K562 (cell line): ENCODE measurements at regions not wholly inside any gene's neighbourhood (a gene's known extent, or its start where the extent isn't known, plus 50 kb on each side); places are given as distances from the start of the nearest gene placed in this dataset.

ENCODE experiments used
- BRCA1 ChIP-seq, 2 experiments: fragments of 450-650 bp in 1 of 2; sonication (generic) in 1 of 2; formaldehyde crosslinking in 1 of 2; IDR thresholded peaks; 2 replicates each; pipeline versions ENCODE4 v1.5.0 to v1.6.1; 2017 to 2020; ENCODE audit warnings: mild to moderate bottlenecking in 1 of 2, missing genetic modification reagents in 1 of 2
- MTF1 ChIP-seq: fragments of 250-450 bp; sonication (Bioruptor Pico); IDR thresholded peaks from 2 replicates; pipeline ENCODE4 v1.9.0; 2021; ENCODE audit warnings: moderate library complexity, mild to moderate bottlenecking, inconsistent platforms, borderline replicate concordance
- NFRKB ChIP-seq: fragments of 450-650 bp; IDR thresholded peaks from 2 replicates; pipeline ENCODE4 v1.6.1; 2016; ENCODE audit warnings: low read depth
- REST ChIP-seq, 2 experiments: fragments of 450-650 bp; formaldehyde crosslinking in 1 of 2; IDR thresholded peaks; 2 replicates each; pipeline versions ENCODE4 v1.4.0 to v1.6.1; 2014 to 2020; ENCODE audit warnings: mild to moderate bottlenecking in 2 of 2, borderline replicate concordance in 1 of 2, low read depth in 1 of 2
- SAP30 ChIP-seq: fragments of 200-600 bp; sonication (generic); IDR thresholded peaks from 2 replicates; pipeline ENCODE4 v1.6.1; 2012; ENCODE audit warnings: borderline replicate concordance, low read depth, mild to moderate bottlenecking, moderate library complexity, low read length, control low read depth, inconsistent platforms; ENCODE audit not compliant: insufficient read depth, poor library complexity, severe bottlenecking
- ZFP36 ChIP-seq: fragments of 150-350 bp; IDR thresholded peaks from 2 replicates; pipeline ENCODE4 v1.6.1; 2018; ENCODE audit warnings: low read length, low read depth; ENCODE audit not compliant: partially characterized antibody
- ZMIZ1 ChIP-seq, 2 experiments: fragments of 150-350 bp in 1 of 2; IDR thresholded peaks; 2 replicates each; pipeline ENCODE4 v1.6.1; 2012 to 2016; ENCODE audit warnings: low read depth in 2 of 2, low read length in 2 of 2, mild to moderate bottlenecking in 1 of 2, moderate library complexity in 1 of 2
- ZNF165 ChIP-seq: fragments of 250-450 bp; sonication (Bioruptor Pico); IDR thresholded peaks from 2 replicates; pipeline ENCODE4 v1.4.0; 2020; ENCODE audit warnings: borderline replicate concordance
- ZNF239 ChIP-seq: fragments of 250-450 bp; sonication (Bioruptor Pico); IDR thresholded peaks from 2 replicates; pipeline ENCODE4 v1.4.0; 2020; ENCODE audit warnings: mild to moderate bottlenecking
- ZNF280B ChIP-seq: fragments of 250-450 bp; sonication (Bioruptor Pico); IDR thresholded peaks from 2 replicates; pipeline ENCODE4 v1.5.1; 2021; ENCODE audit warnings: mild to moderate bottlenecking
- TF ChIP-seq, protein P1 (sequence below): fragments of 450-650 bp; IDR thresholded peaks from 2 replicates; pipeline ENCODE4 v1.6.1; 2016; ENCODE audit warnings: borderline replicate concordance

- TF ChIP-seq ZNF239 (CRISPR knock-in tag) (no peak), MTF1 (CRISPR knock-in tag) (no peak), ZFP36 (no peak), ZNF280B (CRISPR knock-in tag) (no peak), BRCA1 (IDR thresholded peaks at IDR 0.05) (no peak), BRCA1 (CRISPR knock-in tag; IDR thresholded peaks at IDR 0.05) (no peak), ZNF165 (CRISPR knock-in tag) (no peak), SAP30 (no peak), NFRKB (0 out of 2 replicates have a peak, but pooled peaks have one; percentile 30), ZMIZ1 (IDR thresholded peaks at IDR 0.05; ENCODE audit: low read depth in 2 of 2, low read length in 2 of 2) (no peak), REST (IDR thresholded peaks at IDR 0.05; ENCODE audit: borderline replicate concordance) (peak; percentile 15; the same call in 1 of the 2 replicates), REST (CRISPR knock-in tag; IDR thresholded peaks at IDR 0.05; ENCODE audit: low read depth) (no peak)
- TF ChIP-seq, protein P1, sequence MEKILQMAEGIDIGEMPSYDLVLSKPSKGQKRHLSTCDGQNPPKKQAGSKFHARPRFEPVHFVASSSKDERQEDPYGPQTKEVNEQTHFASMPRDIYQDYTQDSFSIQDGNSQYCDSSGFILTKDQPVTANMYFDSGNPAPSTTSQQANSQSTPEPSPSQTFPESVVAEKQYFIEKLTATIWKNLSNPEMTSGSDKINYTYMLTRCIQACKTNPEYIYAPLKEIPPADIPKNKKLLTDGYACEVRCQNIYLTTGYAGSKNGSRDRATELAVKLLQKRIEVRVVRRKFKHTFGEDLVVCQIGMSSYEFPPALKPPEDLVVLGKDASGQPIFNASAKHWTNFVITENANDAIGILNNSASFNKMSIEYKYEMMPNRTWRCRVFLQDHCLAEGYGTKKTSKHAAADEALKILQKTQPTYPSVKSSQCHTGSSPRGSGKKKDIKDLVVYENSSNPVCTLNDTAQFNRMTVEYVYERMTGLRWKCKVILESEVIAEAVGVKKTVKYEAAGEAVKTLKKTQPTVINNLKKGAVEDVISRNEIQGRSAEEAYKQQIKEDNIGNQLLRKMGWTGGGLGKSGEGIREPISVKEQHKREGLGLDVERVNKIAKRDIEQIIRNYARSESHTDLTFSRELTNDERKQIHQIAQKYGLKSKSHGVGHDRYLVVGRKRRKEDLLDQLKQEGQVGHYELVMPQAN: no peak
Measured at GRCh38 chr2:64212801-64213321, 68.6 kb upstream of the PELI1 start (continued).
